HCT116 (cell line): ENCODE measurements at regions not wholly inside any gene's neighbourhood (a gene's known extent, or its start where the extent isn't known, plus 50 kb on each side); places are given as distances from the start of the nearest gene placed in this dataset.

Experiments
- ATAC-seq: fragments of 200-7000 bp; cut with Tn5 transposase; 2 replicates; pipeline ENCODE4 v1.9.1; 2020; ENCODE audit warnings: mild to moderate bottlenecking, moderate library complexity
- BruUV-seq: library from RNA; stranded (reverse); fragments of 400-500 nt; replicated peaks from 2 replicates; lab custom pipeline; 2021; lab: Mats Ljungman, UMichigan
- CTCF ChIA-PET: fragments of 300-600 bp; sonication (Branson Sonifier 250); formaldehyde crosslinking; loops from one replicate; lab custom pipeline; 2021; ENCODE audit warnings: antibody characterized with exemption; lab: Charles Lee
- POLR2A ChIA-PET: fragments of 300-600, 350-600 bp; sonication (Branson Sonifier 250); formaldehyde crosslinking; loops from one replicate; lab custom pipeline; 2021; ENCODE audit warnings: antibody characterized with exemption; lab: Charles Lee
- RAD21 ChIA-PET, 2 experiments: fragments of 300-600 bp; sonication (Branson Sonifier 250); formaldehyde crosslinking; loops; one replicate each; lab custom pipeline; 2023; ENCODE audit warnings: low total read pairs in 2 of 2; ENCODE audit not compliant: uncharacterized antibody in 2 of 2, unreplicated experiment in 2 of 2, low non-redundant PET in 1 of 2; lab: Charles Lee
- DNase-seq: peaks from one replicate; pipeline ENCODE4 v3.0.0-alpha.2; 2010; ENCODE audit warnings: low read depth, low spot score
- H2AFZ ChIP-seq: fragments of 200-600 bp; shearing (Covaris generic), sonication (generic); 2 replicates; pipeline ENCODE4 v1.6.1; 2017; ENCODE audit warnings: low read depth, mixed run types, mixed read lengths, antibody characterized with exemption, low read length; ENCODE audit not compliant: poor library complexity, severe bottlenecking
- H3K27ac ChIP-seq: 2 replicates; pipeline ENCODE4 v1.5.1; 2012; ENCODE audit warnings: low read depth, low read length
- H3K27me3 ChIP-seq: fragments of 200-600 bp; sonication (generic); 2 replicates; pipeline ENCODE4 v1.6.1; 2016; ENCODE audit warnings: mixed run types, low read length, mixed read lengths; ENCODE audit not compliant: insufficient read depth
- H3K36me3 ChIP-seq, 2 experiments: fragments of 200-500 bp in 1 of 2; fragments of 200-600 bp in 1 of 2; sonication (Bioruptor generic) in 1 of 2; sonication (generic) in 1 of 2; 2 replicates each; pipeline versions ENCODE4 v1.5.1 to v1.6.1; 2014 to 2016; ENCODE audit warnings: low read length in 2 of 2, inconsistent platforms in 1 of 2, mixed read lengths in 1 of 2, mixed run types in 1 of 2; ENCODE audit not compliant: insufficient read depth in 2 of 2, control insufficient read depth in 1 of 2
- H3K4me1 ChIP-seq, 2 experiments: fragments of 200-600 bp in 1 of 2; sonication (generic) in 1 of 2; 2 replicates each; pipeline versions ENCODE4 v1.5.1 to v1.6.1; 2012 to 2017; ENCODE audit warnings: low read length in 2 of 2, inconsistent platforms in 1 of 2, mild to moderate bottlenecking in 1 of 2, mixed read lengths in 1 of 2, mixed run types in 1 of 2, moderate library complexity in 1 of 2; ENCODE audit not compliant: insufficient read depth in 2 of 2, control insufficient read depth in 1 of 2
- H3K4me2 ChIP-seq: fragments of 200-600 bp; sonication (generic); 2 replicates; pipeline ENCODE4 v1.6.1; 2017; ENCODE audit warnings: mixed run types, low read length, mixed read lengths
- H3K4me3 ChIP-seq, 2 experiments: fragments of 200-600 bp in 1 of 2; sonication (generic) in 1 of 2; replicated peaks in 1 of 2; 2 replicates each; pipeline ENCODE4 v1.5.1; 2011 to 2016; ENCODE audit warnings: low read length in 2 of 2, control low read depth in 1 of 2, low read depth in 1 of 2, mild to moderate bottlenecking in 1 of 2, mixed read lengths in 1 of 2, mixed run types in 1 of 2
- H3K79me2 ChIP-seq: fragments of 200-600 bp; sonication (generic); 2 replicates; pipeline ENCODE4 v1.6.1; 2017; ENCODE audit warnings: mild to moderate bottlenecking, mixed run types, low read length, moderate library complexity, mixed read lengths; ENCODE audit not compliant: insufficient read depth
- H3K9ac ChIP-seq: fragments of 200-600 bp; sonication (generic); 2 replicates; pipeline ENCODE4 v1.6.1; 2016; ENCODE audit warnings: low read length, mixed read lengths
- H3K9me2 ChIP-seq: fragments of 200-600 bp; sonication (generic), shearing (Covaris generic); 2 replicates; pipeline ENCODE4 v1.6.1; 2017; ENCODE audit warnings: mixed run types, mild to moderate bottlenecking, moderate library complexity; ENCODE audit not compliant: insufficient read depth
- H3K9me3 ChIP-seq, 2 experiments: fragments of 200-500 bp in 1 of 2; fragments of 200-600 bp in 1 of 2; sonication (Bioruptor generic) in 1 of 2; sonication (generic) in 1 of 2; 2 replicates each; pipeline ENCODE4 v1.6.1; 2014 to 2017; ENCODE audit warnings: low read length in 2 of 2, mixed read lengths in 2 of 2, inconsistent platforms in 1 of 2, low read depth in 1 of 2, mild to moderate bottlenecking in 1 of 2, mixed run types in 1 of 2, moderate library complexity in 1 of 2; ENCODE audit not compliant: control insufficient read depth in 1 of 2, insufficient read depth in 1 of 2
- H4K20me1 ChIP-seq: fragments of 200-600 bp; sonication (generic), shearing (Covaris generic); 2 replicates; pipeline ENCODE4 v1.6.1; 2017; ENCODE audit warnings: mixed run types, mild to moderate bottlenecking, moderate library complexity; ENCODE audit not compliant: insufficient read depth
- EGR1 ChIP-seq: IDR thresholded peaks from 2 replicates; pipeline ENCODE4 v1.6.1; 2012; ENCODE audit warnings: low read depth
- ELF1 ChIP-seq: IDR thresholded peaks from 2 replicates; pipeline ENCODE4 v1.6.1; 2012; ENCODE audit warnings: low read depth, borderline replicate concordance
- EZH2 ChIP-seq: fragments of 200-600 bp; sonication (generic); IDR thresholded peaks from 2 replicates; pipeline ENCODE4 v1.6.1; 2017; ENCODE audit warnings: antibody characterized with exemption, mixed run types
- EZH2phosphoT487 ChIP-seq: fragments of 200-600 bp; IDR thresholded peaks from 2 replicates; pipeline ENCODE4 v1.6.1; 2018; ENCODE audit warnings: antibody characterized with exemption, borderline replicate concordance
- FOSL1 ChIP-seq: IDR thresholded peaks from 2 replicates; pipeline ENCODE4 v1.6.1; 2012; ENCODE audit warnings: low read depth
- MAX ChIP-seq: IDR thresholded peaks from 2 replicates; pipeline ENCODE4 v1.6.1; 2012
- POLR2A ChIP-seq: IDR thresholded peaks from 2 replicates; pipeline ENCODE4 v1.7.0; 2011; ENCODE audit warnings: borderline replicate concordance; ENCODE audit not compliant: insufficient read depth, insufficient read length; ENCODE audit errors: extremely low read depth
- POLR2AphosphoS5 ChIP-seq: IDR thresholded peaks from 2 replicates; pipeline ENCODE4 v1.6.1; 2011; ENCODE audit warnings: mild to moderate bottlenecking, low read depth, low read length, moderate library complexity
- RAD21 ChIP-seq: IDR thresholded peaks from 2 replicates; pipeline ENCODE4 v1.6.1; 2012; ENCODE audit warnings: low read depth, mild to moderate bottlenecking
- SIN3A ChIP-seq: IDR thresholded peaks from 2 replicates; pipeline ENCODE4 v1.6.1; 2012; ENCODE audit warnings: low read depth
- TCF7L2 ChIP-seq: IDR thresholded peaks from 2 replicates; pipeline ENCODE4 v1.7.0; 2011; ENCODE audit warnings: borderline replicate concordance, inconsistent platforms; ENCODE audit not compliant: insufficient read depth, insufficient read length; ENCODE audit errors: extremely low read depth
- ZFX ChIP-seq: fragments of 450-650 bp; IDR thresholded peaks from 2 replicates; pipeline ENCODE4 v1.6.1; 2017
- intact Hi-C: fragments of 100-400 bp; cut with micrococcal nuclease; formaldehyde crosslinking; loops from 2 replicates; pipeline ENCODE4 v1.10.0; 2022

- no peaks in the 10 kb centered on the region for H3K79me2 ChIP-seq
- H2AFZ ChIP-seq = no peak overlapping the region
- no peaks in the 10 kb centered on the region for H3K27me3 ChIP-seq
- no peaks in the 10 kb centered on the region for H4K20me1 ChIP-seq
- ChIA-PET POLR2A (no interaction called here), RAD21 (no interaction called here), CTCF (no interaction called here)
- H3K9me2 ChIP-seq = no peaks in the 10 kb centered on the region
- no peak overlapping the region for H3K4me2 ChIP-seq
- intact Hi-C loops = no loop called here
- H3K27ac ChIP-seq = no peak overlapping the region
- DNase-seq (no peak), ATAC-seq (no peak)
- no peak overlapping the region for H3K9ac ChIP-seq
- no peaks in the 10 kb centered on the region for H3K36me3 ChIP-seq
- no peak overlapping the region for H3K4me3 ChIP-seq
- BruUV-seq = no TSS peak
- TF ChIP-seq FOSL1 (no peak), EZH2 (no peak), SIN3A (no peak), TCF7L2 (no peak), RAD21 (no peak), EZH2phosphoT487 (no peak)
- no peaks in the 10 kb centered on the region for H3K4me1 ChIP-seq
- H3K9me3 ChIP-seq = peaks cover 6 to 9% of the 10 kb centered on the region in 2 experiments; a peak in 2 of 4 replicates
Measured at GRCh38 chr1:238660849-238661248, 725.5 kb upstream of the CHRM3 start.

GRCh38 chr1:238658763-238659162, 727.6 kb upstream of the CHRM3 start:
- Histone ChIP-seq H3K27ac (no peak overlapping the region), H3K4me1 (no peaks in the 10 kb centered on the region), H3K27me3 (no peaks in the 10 kb centered on the region), H3K9ac (no peak overlapping the region), H3K36me3 (no peaks in the 10 kb centered on the region), H4K20me1 (no peaks in the 10 kb centered on the region), H3K79me2 (no peaks in the 10 kb centered on the region), H3K4me2 (no peak overlapping the region), H3K9me2 (no peaks in the 10 kb centered on the region), H3K4me3 (no peak overlapping the region), H2AFZ (no peak overlapping the region), H3K9me3 (peaks cover 6 to 12% of the 10 kb centered on the region in 2 experiments; a peak in 2 of 4 replicates)
- BruUV-seq = no TSS peak
- intact Hi-C loops = no loop called here
- RAD21 ChIA-PET = no interaction called here
- no peak for DNase-seq
- POLR2A ChIA-PET = no interaction called here
- TF ChIP-seq POLR2AphosphoS5 = no peak
- no peak for TF ChIP-seq ELF1
- TF ChIP-seq FOSL1 = no peak
- TF ChIP-seq MAX = no peak
- no peak for TF ChIP-seq TCF7L2
- TF ChIP-seq POLR2A = no peak
- TF ChIP-seq EGR1 = no peak
- no peak for TF ChIP-seq ZFX
- ATAC-seq = no peak
- CTCF ChIA-PET = no interaction called here
